ENCODE measurements at regions not wholly inside any gene's neighbourhood (a gene's known extent, or its start where the extent isn't known, plus 50 kb on each side); places are given as distances from the start of the nearest gene placed in this dataset.

- intact Hi-C loops (cut with micrococcal nuclease), result loop anchor here (10.0 kb wide), 1 partner anchor 347 kb away; no protein-coding TSS in a partner anchor
Measured at GRCh38 chrX:139121616-139122286, 408.8 kb upstream of the F9 start.

- intact Hi-C loops (cut with micrococcal nuclease), result loop anchor here (10.0 kb wide), 1 partner anchor 346 kb away; no protein-coding TSS in a partner anchor
Measured at GRCh38 chrX:139120760-139121159, 409.2 kb upstream of the FGF13 start.

- intact Hi-C loops (cut with micrococcal nuclease), result no loop called here
Measured at GRCh38 chrX:139113708-139114107, 402.2 kb upstream of the FGF13 start.

- intact Hi-C loops (cut with micrococcal nuclease), result no loop called here
Measured at GRCh38 chrX:139112432-139112831, 400.9 kb upstream of the FGF13 start.

GRCh38 chrX:139106069-139106468 lies 394.6 kb upstream of the FGF13 start:
- intact Hi-C loops (cut with micrococcal nuclease), result no loop called here

- intact Hi-C loops (cut with micrococcal nuclease), result no loop called here
Measured at GRCh38 chrX:139094671-139095592, 383.4 kb upstream of the FGF13 start.

GRCh38 chrX:139093201-139093600 lies 381.7 kb upstream of the FGF13 start:
- intact Hi-C loops (cut with micrococcal nuclease), result no loop called here

GRCh38 chrX:139091878-139092277 lies 380.4 kb upstream of the FGF13 start:
- intact Hi-C loops (cut with micrococcal nuclease), result no loop called here

- intact Hi-C loops (cut with micrococcal nuclease), result no loop called here
Measured at GRCh38 chrX:139091066-139091465, 379.5 kb upstream of the FGF13 start.

- intact Hi-C loops (cut with micrococcal nuclease), result no loop called here
Measured at GRCh38 chrX:139086246-139086645, 374.7 kb upstream of the FGF13 start.

GRCh38 chrX:139085404-139085803 lies 373.9 kb upstream of the FGF13 start:
- intact Hi-C loops (cut with micrococcal nuclease), result no loop called here

GRCh38 chrX:139083191-139083590 lies 371.7 kb upstream of the FGF13 start:
- intact Hi-C loops (cut with micrococcal nuclease), result no loop called here

GRCh38 chrX:139081965-139082364 lies 370.4 kb upstream of the FGF13 start:
- intact Hi-C loops (cut with micrococcal nuclease), result no loop called here

- intact Hi-C loops (cut with micrococcal nuclease), result no loop called here
Measured at GRCh38 chrX:139079789-139080188, 368.3 kb upstream of the FGF13 start.

GRCh38 chrX:139078761-139079280 lies 367.3 kb upstream of the FGF13 start:
- intact Hi-C loops (cut with micrococcal nuclease), result no loop called here

GRCh38 chrX:139078342-139078741 lies 366.8 kb upstream of the FGF13 start:
- intact Hi-C loops (cut with micrococcal nuclease), result no loop called here

- intact Hi-C loops (cut with micrococcal nuclease), result no loop called here
Measured at GRCh38 chrX:139077281-139078250, 366.0 kb upstream of the FGF13 start.

- intact Hi-C loops (cut with micrococcal nuclease), result no loop called here
Measured at GRCh38 chrX:139063364-139063763, 351.8 kb upstream of the FGF13 start.

- intact Hi-C loops (cut with micrococcal nuclease), result no loop called here
Measured at GRCh38 chrX:139058831-139059495, 347.4 kb upstream of the FGF13 start.

GRCh38 chrX:139052461-139052860 lies 340.9 kb upstream of the FGF13 start:
- intact Hi-C loops (cut with micrococcal nuclease), result no loop called here

GRCh38 chrX:139049465-139049864 lies 337.9 kb upstream of the FGF13 start:
- intact Hi-C loops (cut with micrococcal nuclease), result no loop called here
